ENCODE measurements at regions not wholly inside any gene's neighbourhood (a gene's known extent, or its start where the extent isn't known, plus 50 kb on each side); places are given as distances from the start of the nearest gene placed in this dataset.

DNA sequence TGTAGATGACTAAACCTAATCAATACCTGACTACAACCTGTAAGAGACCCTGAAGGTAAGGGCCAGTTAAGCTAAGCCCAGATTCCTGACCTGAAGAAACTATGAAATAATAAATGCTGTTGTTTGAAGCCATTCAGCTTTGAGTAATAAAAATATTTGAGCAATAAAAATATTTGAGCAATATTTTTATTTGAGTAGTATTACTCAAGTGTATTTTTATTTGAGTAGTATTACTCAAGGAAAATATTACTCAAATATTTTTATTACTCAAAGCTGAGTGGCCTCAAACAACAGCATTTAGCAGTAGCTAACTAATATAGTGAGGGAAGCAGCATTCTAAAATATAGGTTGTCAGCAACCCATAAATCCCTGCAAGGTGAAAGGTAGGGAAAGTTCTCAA is 143.8 kb upstream of the RARB start:
- H3K4me1 ChIP-seq (ENCODE audit: insufficient read depth, low read length, poor library complexity, severe bottlenecking), result no peaks in the 10 kb centered on the region
- intact Hi-C loops (cut with micrococcal nuclease; ENCODE audit: unreplicated experiment), result no loop called here
- no peak overlapping the region for H3K4me3 ChIP-seq (ENCODE audit: low read depth, low read length, poor library complexity, severe bottlenecking)
- no peaks in the 10 kb centered on the region for H3K36me3 ChIP-seq (ENCODE audit: insufficient read depth, low read length)
- ChIA-PET POLR2A (interaction anchor here (0.6 kb wide), 1 partner anchor 272 kb away, joined by 3 read pairs; no protein-coding TSS in a partner anchor), CTCF (ENCODE audit: unreplicated experiment) (no interaction called here)
- no peak overlapping the region for H3K4me2 ChIP-seq (ENCODE audit: low read length)
- no peak overlapping the region for H3K27ac ChIP-seq (ENCODE audit: low read depth, low read length, poor library complexity, severe bottlenecking)
- no peak overlapping the region for H2AFZ ChIP-seq (ENCODE audit: low read length)
- H4K20me1 ChIP-seq (ENCODE audit: insufficient read depth, low read length), result no peaks in the 10 kb centered on the region
- H3K79me2 ChIP-seq (ENCODE audit: insufficient read depth, low read depth, low read length), result no peaks in the 10 kb centered on the region
- no peaks in the 10 kb centered on the region for H3K9me3 ChIP-seq (ENCODE audit: low read length)
- no peak for DNase-seq (ENCODE audit: low spot score)
- H3K9me2 ChIP-seq (ENCODE audit: insufficient read depth, low read length), result no peaks in the 10 kb centered on the region
- TF ChIP-seq CTCF (conservative IDR thresholded peaks at IDR 0.05; ENCODE audit: low read length) (no peak), EZH2phosphoT487 (IDR thresholded peaks at IDR 0.05; ENCODE audit: borderline replicate concordance, low read depth, low read length) (no peak)
- BruUV-seq (replicated peaks), result no TSS peak

DNA sequence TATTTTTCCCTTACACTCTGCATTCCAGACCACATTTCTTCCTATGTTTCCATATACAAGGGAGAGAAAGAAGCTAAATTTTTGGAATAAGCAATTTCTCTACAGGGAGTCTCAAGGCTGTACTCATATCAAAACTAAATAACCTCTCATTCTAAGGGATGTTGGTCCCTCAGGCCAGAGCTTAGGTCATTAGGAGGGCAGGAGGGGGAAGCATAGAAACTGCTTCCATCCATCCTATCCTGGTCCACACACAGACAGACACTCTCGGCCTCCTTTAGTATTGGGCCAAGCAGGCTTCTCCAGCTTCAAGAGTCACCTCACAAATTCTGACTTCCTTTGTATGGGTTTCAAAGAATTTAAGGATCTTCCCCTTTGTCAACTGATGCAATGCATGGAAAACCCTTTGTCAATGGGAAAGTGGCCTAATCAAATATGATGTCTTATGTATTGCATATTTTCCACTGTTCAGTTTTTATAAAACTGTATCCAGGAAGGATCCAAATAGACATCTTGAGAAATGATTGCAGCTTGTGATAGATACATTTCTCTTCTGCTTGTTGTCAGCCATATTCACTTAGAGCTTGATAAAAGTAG is 140.7 kb upstream of the RARB start:
- no peaks in the 10 kb centered on the region for H3K9me2 ChIP-seq (ENCODE audit: insufficient read depth, low read length)
- H3K4me1 ChIP-seq (ENCODE audit: insufficient read depth, low read length, poor library complexity, severe bottlenecking), result no peaks in the 10 kb centered on the region
- ChIA-PET CTCF (ENCODE audit: unreplicated experiment) (no interaction called here), POLR2A (no interaction called here)
- BruUV-seq (replicated peaks), result no TSS peak
- H4K20me1 ChIP-seq (ENCODE audit: insufficient read depth, low read length), result no peaks in the 10 kb centered on the region
- intact Hi-C loops (cut with micrococcal nuclease; ENCODE audit: unreplicated experiment), result no loop called here
- no peaks in the 10 kb centered on the region for H3K36me3 ChIP-seq (ENCODE audit: insufficient read depth, low read length)
- no peak overlapping the region for H2AFZ ChIP-seq (ENCODE audit: low read length)
- no peak for DNase-seq (ENCODE audit: low spot score)
- H3K4me3 ChIP-seq (ENCODE audit: low read depth, low read length, poor library complexity, severe bottlenecking), result no peak overlapping the region
- no peak overlapping the region for H3K27ac ChIP-seq (ENCODE audit: low read depth, low read length, poor library complexity, severe bottlenecking)
- no peak overlapping the region for H3K4me2 ChIP-seq (ENCODE audit: low read length)
- H3K79me2 ChIP-seq (ENCODE audit: insufficient read depth, low read depth, low read length), result no peaks in the 10 kb centered on the region
- TF ChIP-seq CTCF (conservative IDR thresholded peaks at IDR 0.05; ENCODE audit: low read length) (no peak), EZH2phosphoT487 (IDR thresholded peaks at IDR 0.05; ENCODE audit: borderline replicate concordance, low read depth, low read length) (no peak)
- no peaks in the 10 kb centered on the region for H3K9me3 ChIP-seq (ENCODE audit: low read length)

DNA sequence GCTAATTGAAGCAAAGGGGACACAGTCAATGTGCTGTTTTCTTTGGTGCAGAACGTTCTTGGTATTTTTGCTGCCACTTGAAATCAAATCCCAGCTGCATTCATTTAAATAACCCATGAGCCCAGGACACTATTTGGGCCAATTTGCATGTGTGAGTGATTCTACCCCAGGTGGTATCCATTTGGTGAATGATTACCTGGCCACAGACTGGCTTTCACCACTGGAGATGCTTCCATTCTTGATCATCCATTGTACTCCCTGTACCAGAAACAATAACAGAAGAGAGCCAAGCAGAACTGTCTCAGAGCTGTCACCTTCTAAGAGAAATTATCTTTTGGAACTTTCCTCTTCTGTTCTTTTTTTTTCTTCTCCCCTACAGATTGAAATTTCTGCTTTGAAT is 139.7 kb upstream of the RARB start:
- CTCF ChIA-PET (ENCODE audit: unreplicated experiment), result no interaction called here
- intact Hi-C loops (cut with micrococcal nuclease; ENCODE audit: unreplicated experiment), result no loop called here
- no peaks in the 10 kb centered on the region for H3K79me2 ChIP-seq (ENCODE audit: insufficient read depth, low read depth, low read length)

More for the DNA sequence above, 139.7 kb upstream of the RARB start:
- Histone ChIP-seq H3K4me2 (ENCODE audit: low read length) (no peak overlapping the region), H3K4me3 (ENCODE audit: low read depth, low read length, poor library complexity, severe bottlenecking) (no peak overlapping the region), H3K9me3 (ENCODE audit: low read length) (no peaks in the 10 kb centered on the region), H3K4me1 (ENCODE audit: insufficient read depth, low read length, poor library complexity, severe bottlenecking) (no peaks in the 10 kb centered on the region), H2AFZ (ENCODE audit: low read length) (no peak overlapping the region), H4K20me1 (ENCODE audit: insufficient read depth, low read length) (no peaks in the 10 kb centered on the region), H3K9me2 (ENCODE audit: insufficient read depth, low read length) (no peaks in the 10 kb centered on the region), H3K36me3 (ENCODE audit: insufficient read depth, low read length) (no peaks in the 10 kb centered on the region), H3K27ac (ENCODE audit: low read depth, low read length, poor library complexity, severe bottlenecking) (no peak overlapping the region)
- POLR2A ChIA-PET, result interaction anchor here (0.6 kb wide), 1 partner anchor 9 kb away, joined by 4 read pairs; no protein-coding TSS in a partner anchor
- TF ChIP-seq EZH2phosphoT487 (IDR thresholded peaks at IDR 0.05; ENCODE audit: borderline replicate concordance, low read depth, low read length), result no peak
- no peak for TF ChIP-seq CTCF (conservative IDR thresholded peaks at IDR 0.05; ENCODE audit: low read length)
- no peak for DNase-seq (ENCODE audit: low spot score)
- BruUV-seq (replicated peaks), result no TSS peak

All from OCI-LY7 (cell line).